Loucy (cell line): ENCODE measurements at regions not wholly inside any gene's neighbourhood (a gene's known extent, or its start where the extent isn't known, plus 50 kb on each side); places are given as distances from the start of the nearest gene placed in this dataset.

Experiments used
- CTCF ChIP-seq: fragments of 200-600 bp; sonication (generic); conservative IDR thresholded peaks from 2 replicates; pipeline ENCODE4 v1.5.1; 2014; ENCODE audit warnings: mild to moderate bottlenecking, antibody characterized with exemption, low read length
- EZH2phosphoT487 ChIP-seq: fragments of 200-600 bp; IDR thresholded peaks from 2 replicates; pipeline ENCODE4 v1.6.1; 2018; ENCODE audit warnings: antibody characterized with exemption, mild to moderate bottlenecking, moderate library complexity, borderline replicate concordance

- TF ChIP-seq CTCF (no peak), EZH2phosphoT487 (no peak)
Measured at GRCh38 chr6:8551386-8551785, 116.0 kb upstream of the SLC35B3 start.
